ENCODE measurements at regions not wholly inside any gene's neighbourhood (a gene's known extent, or its start where the extent isn't known, plus 50 kb on each side); places are given as distances from the start of the nearest gene placed in this dataset.

- CTCF ChIA-PET: no interaction called here
- DNase-seq (ENCODE audit: low spot score): no peak
- Histone ChIP-seq H3K4me1 (ENCODE audit: insufficient read depth, low read length, poor library complexity, severe bottlenecking) (no peaks in the 10 kb centered on the region), H3K4me3 (ENCODE audit: low read depth, low read length, poor library complexity, severe bottlenecking) (no peak overlapping the region), H3K9me3 (ENCODE audit: low read depth, low read length, poor library complexity, severe bottlenecking) (no peaks in the 10 kb centered on the region), H3K27me3 (replicated peaks; ENCODE audit: insufficient read depth, low read depth, low read length, poor library complexity) (no peaks in the 10 kb centered on the region), H3K27ac (ENCODE audit: low read depth, low read length, poor library complexity, severe bottlenecking) (no peak overlapping the region), H3K36me3 (ENCODE audit: insufficient read depth, low read length, poor library complexity, severe bottlenecking) (no peaks in the 10 kb centered on the region)
- intact Hi-C loops (cut with micrococcal nuclease; ENCODE audit: unreplicated experiment): no loop called here
- POLR2A ChIA-PET (ENCODE audit: low non-redundant PET): no interaction called here
- no TSS peak for BruUV-seq (replicated peaks)
- no peak for TF ChIP-seq EZH2 (IDR thresholded peaks at IDR 0.05; ENCODE audit: borderline replicate concordance, low read depth, low read length, poor library complexity, severe bottlenecking)
- no peak for TF ChIP-seq CTCF (conservative IDR thresholded peaks at IDR 0.05; ENCODE audit: low read depth, low read length)
Measured at GRCh38 chr18:45547910-45548309, 67.4 kb upstream of the SLC14A2 start.

- ChIA-PET CTCF (no interaction called here), POLR2A (ENCODE audit: low non-redundant PET) (no interaction called here)
- intact Hi-C loops (cut with micrococcal nuclease; ENCODE audit: unreplicated experiment): no loop called here
Measured at GRCh38 chr18:45548614-45549013, 66.7 kb upstream of the SLC14A2 start.

GRCh38 chr18:45549290-45549689 is 66.0 kb upstream of the SLC14A2 start:
- no peak for DNase-seq (ENCODE audit: low spot score)
- no peak overlapping the region for H3K4me3 ChIP-seq (ENCODE audit: low read depth, low read length, poor library complexity, severe bottlenecking)
- no peaks in the 10 kb centered on the region for H3K27me3 ChIP-seq (replicated peaks; ENCODE audit: insufficient read depth, low read depth, low read length, poor library complexity)
- H3K27ac ChIP-seq (ENCODE audit: low read depth, low read length, poor library complexity, severe bottlenecking): no peak overlapping the region
- intact Hi-C loops (cut with micrococcal nuclease; ENCODE audit: unreplicated experiment): no loop called here
- H3K36me3 ChIP-seq (ENCODE audit: insufficient read depth, low read length, poor library complexity, severe bottlenecking): no peaks in the 10 kb centered on the region
- POLR2A ChIA-PET (ENCODE audit: low non-redundant PET): no interaction called here
- TF ChIP-seq EZH2 (IDR thresholded peaks at IDR 0.05; ENCODE audit: borderline replicate concordance, low read depth, low read length, poor library complexity, severe bottlenecking) (no peak), CTCF (conservative IDR thresholded peaks at IDR 0.05; ENCODE audit: low read depth, low read length) (no peak)
- no peaks in the 10 kb centered on the region for H3K9me3 ChIP-seq (ENCODE audit: low read depth, low read length, poor library complexity, severe bottlenecking)
- CTCF ChIA-PET: no interaction called here
- BruUV-seq (replicated peaks): no TSS peak
- no peaks in the 10 kb centered on the region for H3K4me1 ChIP-seq (ENCODE audit: insufficient read depth, low read length, poor library complexity, severe bottlenecking)

More at GRCh38 chr18:45548614-45549013, 66.7 kb upstream of the SLC14A2 start:
- no peak overlapping the region for H3K27ac ChIP-seq (ENCODE audit: low read depth, low read length, poor library complexity, severe bottlenecking)
- no peaks in the 10 kb centered on the region for H3K9me3 ChIP-seq (ENCODE audit: low read depth, low read length, poor library complexity, severe bottlenecking)
- BruUV-seq (replicated peaks): no TSS peak
- no peaks in the 10 kb centered on the region for H3K4me1 ChIP-seq (ENCODE audit: insufficient read depth, low read length, poor library complexity, severe bottlenecking)
- H3K4me3 ChIP-seq (ENCODE audit: low read depth, low read length, poor library complexity, severe bottlenecking): no peak overlapping the region
- no peaks in the 10 kb centered on the region for H3K27me3 ChIP-seq (replicated peaks; ENCODE audit: insufficient read depth, low read depth, low read length, poor library complexity)
- no peak for DNase-seq (ENCODE audit: low spot score)
- TF ChIP-seq EZH2 (IDR thresholded peaks at IDR 0.05; ENCODE audit: borderline replicate concordance, low read depth, low read length, poor library complexity, severe bottlenecking) (no peak), CTCF (conservative IDR thresholded peaks at IDR 0.05; ENCODE audit: low read depth, low read length) (no peak)
- H3K36me3 ChIP-seq (ENCODE audit: insufficient read depth, low read length, poor library complexity, severe bottlenecking): no peaks in the 10 kb centered on the region

Data from A673 (cell line).